WTC11 (cell line): ENCODE measurements at regions not wholly inside any gene's neighbourhood (a gene's known extent, or its start where the extent isn't known, plus 50 kb on each side); places are given as distances from the start of the nearest gene placed in this dataset.

Source experiments
- ARID4B ChIP-seq: sonication (generic); formaldehyde crosslinking; IDR thresholded peaks from 2 replicates; pipeline ENCODE4 v1.8.0; 2023; ENCODE audit warnings: missing genetic modification reagents, mild to moderate bottlenecking, borderline replicate concordance
- ATF2 ChIP-seq: sonication (generic); formaldehyde crosslinking; IDR thresholded peaks from 2 replicates; pipeline ENCODE4 v1.8.1; 2022; ENCODE audit warnings: low read depth, missing genetic modification reagents, borderline replicate concordance
- CBFB ChIP-seq: sonication (generic); formaldehyde crosslinking; IDR thresholded peaks from 2 replicates; pipeline ENCODE4 v1.8.1; 2022; ENCODE audit warnings: mild to moderate bottlenecking, low read depth, missing genetic modification reagents
- CREM ChIP-seq: sonication (generic); formaldehyde crosslinking; IDR thresholded peaks from 2 replicates; pipeline ENCODE4 v1.8.1; 2022; ENCODE audit warnings: mild to moderate bottlenecking, missing genetic modification reagents, moderate library complexity
- CTCF ChIP-seq: fragments of 200-600 bp; IDR thresholded peaks from 2 replicates; pipeline ENCODE4 v1.8.0; 2022; ENCODE audit warnings: antibody characterized with exemption
- ESRRA ChIP-seq: sonication (generic); formaldehyde crosslinking; IDR thresholded peaks from 2 replicates; pipeline ENCODE4 v1.8.1; 2022; ENCODE audit warnings: mild to moderate bottlenecking, missing genetic modification reagents, borderline replicate concordance
- FOXP4 ChIP-seq: sonication (generic); formaldehyde crosslinking; IDR thresholded peaks from 2 replicates; pipeline ENCODE4 v1.8.0; 2022; ENCODE audit warnings: mild to moderate bottlenecking, missing genetic modification reagents
- HMGXB4 ChIP-seq: sonication (generic); formaldehyde crosslinking; IDR thresholded peaks from 2 replicates; pipeline ENCODE4 v1.8.1; 2023; ENCODE audit warnings: mild to moderate bottlenecking, moderate library complexity, missing genetic modification reagents
- MAX ChIP-seq: sonication (generic); formaldehyde crosslinking; IDR thresholded peaks from 2 replicates; pipeline ENCODE4 v1.8.0; 2022; ENCODE audit warnings: mild to moderate bottlenecking, missing genetic modification reagents
- NR1H2 ChIP-seq: sonication (generic); formaldehyde crosslinking; IDR thresholded peaks from 2 replicates; pipeline ENCODE4 v1.9.0; 2021; ENCODE audit warnings: mild to moderate bottlenecking, moderate library complexity, missing genetic modification reagents
- STAT6 ChIP-seq: sonication (generic); formaldehyde crosslinking; conservative IDR thresholded peaks from 2 replicates; pipeline ENCODE4 v1.8.1; 2023; ENCODE audit warnings: mild to moderate bottlenecking, low read depth, missing genetic modification reagents, moderate library complexity
- ZBTB43 ChIP-seq: sonication (generic); formaldehyde crosslinking; IDR thresholded peaks from 2 replicates; pipeline ENCODE4 v1.8.1; 2023; ENCODE audit warnings: mild to moderate bottlenecking, missing genetic modification reagents
- ZNF423 ChIP-seq: fragments of 250-450 bp; sonication (Bioruptor Pico); IDR thresholded peaks from 2 replicates; pipeline ENCODE4 v2.1.2; 2022; ENCODE audit warnings: mild to moderate bottlenecking, moderate library complexity

- TF ChIP-seq CBFB (CRISPR knock-in tag) (no peak), CTCF (no peak), ARID4B (CRISPR knock-in tag) (no peak), STAT6 (no peak), ZBTB43 (no peak), ATF2 (no peak), FOXP4 (CRISPR knock-in tag) (no peak), MAX (CRISPR knock-in tag) (no peak), CREM (CRISPR knock-in tag) (no peak), NR1H2 (no peak), HMGXB4 (CRISPR knock-in tag) (no peak), ESRRA (no peak), ZNF423 (CRISPR knock-in tag) (no peak)
Measured at GRCh38 chr18:78595453-78595852, 384.2 kb upstream of the SALL3 start.
